Memory B cell (primary cell): ENCODE measurements at regions not wholly inside any gene's neighbourhood (a gene's known extent, or its start where the extent isn't known, plus 50 kb on each side); places are given as distances from the start of the nearest gene placed in this dataset.

Source experiments
- ATAC-seq: fragments of 150-1000 bp; cut with Tn5 transposase; 2 replicates; pipeline ENCODE4 v1.10.0; 2021; ENCODE audit warnings: low read depth, mild to moderate bottlenecking, moderate library complexity
- DNase-seq, 2 donors: peaks; one replicate each; pipeline ENCODE4 v3.0.0; 2022; ENCODE audit warnings: low spot score in 2 of 2
- H3K27ac Mint-ChIP-seq: one replicate; pipeline ENCODE4 v1.8.0; 2022; ENCODE audit warnings: mild to moderate bottlenecking, moderate library complexity, mixed read lengths
- H3K27me3 Mint-ChIP-seq: one replicate; pipeline ENCODE4 v1.8.0; 2022; ENCODE audit warnings: mixed read lengths
- H3K36me3 Mint-ChIP-seq: one replicate; pipeline ENCODE4 v1.8.0; 2022; ENCODE audit warnings: mild to moderate bottlenecking, mixed read lengths
- H3K4me1 Mint-ChIP-seq: one replicate; pipeline ENCODE4 v1.8.0; 2022; ENCODE audit warnings: mixed read lengths
- H3K4me3 Mint-ChIP-seq: one replicate; pipeline ENCODE4 v1.8.0; 2022; ENCODE audit warnings: mild to moderate bottlenecking, moderate library complexity, mixed read lengths
- H3K9me3 Mint-ChIP-seq: one replicate; pipeline ENCODE4 v1.8.0; 2022; ENCODE audit warnings: mixed read lengths

- no peaks in the 10 kb centered on the region for H3K4me1 Mint-ChIP-seq
- H3K4me3 Mint-ChIP-seq = no peak overlapping the region
- H3K27ac Mint-ChIP-seq = no peak overlapping the region
- H3K36me3 Mint-ChIP-seq = no peaks in the 10 kb centered on the region
- no peak for DNase-seq
- H3K27me3 Mint-ChIP-seq = no peaks in the 10 kb centered on the region
- no peaks in the 10 kb centered on the region for H3K9me3 Mint-ChIP-seq
- ATAC-seq = no peak
These were observed 481.4 kb upstream of the KLHL29 start for GRCh38 chr2:22903616-22904015.

- DNase-seq = no peak
- H3K27me3 Mint-ChIP-seq = peaks cover under 1% of the 10 kb centered on the region
- H3K36me3 Mint-ChIP-seq = no peaks in the 10 kb centered on the region
- H3K4me3 Mint-ChIP-seq = no peak overlapping the region
- no peaks in the 10 kb centered on the region for H3K9me3 Mint-ChIP-seq
- no peaks in the 10 kb centered on the region for H3K4me1 Mint-ChIP-seq
- no peak overlapping the region for H3K27ac Mint-ChIP-seq
- ATAC-seq = no peak
These were observed 480.8 kb upstream of the KLHL29 start for GRCh38 chr2:22904126-22904684.

- no peaks in the 10 kb centered on the region for H3K4me1 Mint-ChIP-seq
- ATAC-seq = no peak
These were observed 477.6 kb upstream of the KLHL29 start for GRCh38 chr2:22907330-22907729.

GRCh38 chr2:22912398-22912797, 472.6 kb upstream of the KLHL29 start:
- Mint-ChIP-seq H3K9me3 (no peaks in the 10 kb centered on the region), H3K36me3 (no peaks in the 10 kb centered on the region), H3K27ac (no peak overlapping the region), H3K4me3 (no peak overlapping the region), H3K27me3 (peaks cover 1% of the 10 kb centered on the region), H3K4me1 (no peaks in the 10 kb centered on the region)
- DNase-seq (no peak), ATAC-seq (no peak)

More at GRCh38 chr2:22907330-22907729, 477.6 kb upstream of the KLHL29 start:
- no peaks in the 10 kb centered on the region for H3K36me3 Mint-ChIP-seq
- H3K27ac Mint-ChIP-seq = no peak overlapping the region
- DNase-seq = no peak
- peaks cover 1% of the 10 kb centered on the region for H3K27me3 Mint-ChIP-seq
- no peak overlapping the region for H3K4me3 Mint-ChIP-seq
- no peaks in the 10 kb centered on the region for H3K9me3 Mint-ChIP-seq

- Mint-ChIP-seq H3K4me3 (no peak overlapping the region), H3K27ac (no peak overlapping the region), H3K9me3 (peaks cover 3% of the 10 kb centered on the region), H3K4me1 (no peaks in the 10 kb centered on the region), H3K36me3 (no peaks in the 10 kb centered on the region), H3K27me3 (peaks cover 8% of the 10 kb centered on the region)
- no peak for DNase-seq
- ATAC-seq = no peak
These were observed 455.0 kb upstream of the KLHL29 start for GRCh38 chr2:22929998-22930397.

GRCh38 chr2:22930781-22931180, 454.2 kb upstream of the KLHL29 start:
- Mint-ChIP-seq H3K36me3 (no peaks in the 10 kb centered on the region), H3K9me3 (peaks cover 3% of the 10 kb centered on the region), H3K27me3 (peaks cover 8% of the 10 kb centered on the region), H3K27ac (no peak overlapping the region), H3K4me3 (no peak overlapping the region), H3K4me1 (no peaks in the 10 kb centered on the region)
- ATAC-seq (no peak), DNase-seq (no peak)

GRCh38 chr2:22932288-22932687, 452.7 kb upstream of the KLHL29 start:
- Mint-ChIP-seq H3K4me1 (no peaks in the 10 kb centered on the region), H3K36me3 (no peaks in the 10 kb centered on the region), H3K27ac (no peak overlapping the region), H3K9me3 (peaks cover 3% of the 10 kb centered on the region), H3K4me3 (no peak overlapping the region), H3K27me3 (peaks cover 8% of the 10 kb centered on the region)
- DNase-seq (no peak), ATAC-seq (no peak)

- DNase-seq (no peak), ATAC-seq (no peak)
- peaks cover 2% of the 10 kb centered on the region for H3K27me3 Mint-ChIP-seq
- no peaks in the 10 kb centered on the region for H3K4me1 Mint-ChIP-seq
- no peak overlapping the region for H3K27ac Mint-ChIP-seq
- H3K36me3 Mint-ChIP-seq = no peaks in the 10 kb centered on the region
- no peak overlapping the region for H3K4me3 Mint-ChIP-seq
- peaks cover 3% of the 10 kb centered on the region for H3K9me3 Mint-ChIP-seq
These were observed 450.2 kb upstream of the KLHL29 start for GRCh38 chr2:22934747-22935146.

GRCh38 chr2:22942441-22942840, 442.5 kb upstream of the KLHL29 start:
- Mint-ChIP-seq H3K27me3 (no peaks in the 10 kb centered on the region), H3K36me3 (no peaks in the 10 kb centered on the region), H3K9me3 (no peaks in the 10 kb centered on the region), H3K4me3 (no peak overlapping the region), H3K27ac (no peak overlapping the region), H3K4me1 (no peaks in the 10 kb centered on the region)
- ATAC-seq (no peak), DNase-seq (no peak)

GRCh38 chr2:22944143-22944542, 440.8 kb upstream of the KLHL29 start:
- H3K4me3 Mint-ChIP-seq = no peak overlapping the region
- no peaks in the 10 kb centered on the region for H3K9me3 Mint-ChIP-seq
- no peaks in the 10 kb centered on the region for H3K4me1 Mint-ChIP-seq
- H3K27ac Mint-ChIP-seq = no peak overlapping the region
- no peaks in the 10 kb centered on the region for H3K36me3 Mint-ChIP-seq
- H3K27me3 Mint-ChIP-seq = peaks cover 1% of the 10 kb centered on the region
- no peak for DNase-seq
- no peak for ATAC-seq

- no peak for DNase-seq
- no peaks in the 10 kb centered on the region for H3K9me3 Mint-ChIP-seq
- peaks cover 3% of the 10 kb centered on the region for H3K27me3 Mint-ChIP-seq
- ATAC-seq = no peak
- no peak overlapping the region for H3K27ac Mint-ChIP-seq
- no peak overlapping the region for H3K4me3 Mint-ChIP-seq
- no peaks in the 10 kb centered on the region for H3K4me1 Mint-ChIP-seq
- H3K36me3 Mint-ChIP-seq = no peaks in the 10 kb centered on the region
These were observed 438.4 kb upstream of the KLHL29 start for GRCh38 chr2:22946553-22946952.

GRCh38 chr2:22947741-22948140, 437.2 kb upstream of the KLHL29 start:
- no peaks in the 10 kb centered on the region for H3K4me1 Mint-ChIP-seq
- peaks cover 3% of the 10 kb centered on the region for H3K27me3 Mint-ChIP-seq
- no peaks in the 10 kb centered on the region for H3K36me3 Mint-ChIP-seq
- DNase-seq (no peak), ATAC-seq (no peak)
- no peaks in the 10 kb centered on the region for H3K9me3 Mint-ChIP-seq
- H3K4me3 Mint-ChIP-seq = no peak overlapping the region
- no peak overlapping the region for H3K27ac Mint-ChIP-seq

GRCh38 chr2:22950431-22950830, 434.5 kb upstream of the KLHL29 start:
- no peak overlapping the region for H3K27ac Mint-ChIP-seq
- H3K4me3 Mint-ChIP-seq = no peak overlapping the region
- no peaks in the 10 kb centered on the region for H3K4me1 Mint-ChIP-seq
- no peak for DNase-seq
- no peaks in the 10 kb centered on the region for H3K36me3 Mint-ChIP-seq
- no peaks in the 10 kb centered on the region for H3K9me3 Mint-ChIP-seq
- H3K27me3 Mint-ChIP-seq = peaks cover 3% of the 10 kb centered on the region
- no peak for ATAC-seq

- no peak overlapping the region for H3K27ac Mint-ChIP-seq
- H3K4me1 Mint-ChIP-seq = no peaks in the 10 kb centered on the region
- no peak for ATAC-seq
- no peak overlapping the region for H3K4me3 Mint-ChIP-seq
- DNase-seq = no peak
- no peaks in the 10 kb centered on the region for H3K36me3 Mint-ChIP-seq
- H3K9me3 Mint-ChIP-seq = no peaks in the 10 kb centered on the region
- H3K27me3 Mint-ChIP-seq = peaks cover 3% of the 10 kb centered on the region
These were observed 432.2 kb upstream of the KLHL29 start for GRCh38 chr2:22952656-22953225.

- H3K36me3 Mint-ChIP-seq = no peaks in the 10 kb centered on the region
- no peak overlapping the region for H3K4me3 Mint-ChIP-seq
- no peak for DNase-seq
- no peaks in the 10 kb centered on the region for H3K9me3 Mint-ChIP-seq
- no peaks in the 10 kb centered on the region for H3K4me1 Mint-ChIP-seq
- H3K27me3 Mint-ChIP-seq = no peaks in the 10 kb centered on the region
- no peak overlapping the region for H3K27ac Mint-ChIP-seq
- ATAC-seq = no peak
These were observed 427.5 kb upstream of the KLHL29 start for GRCh38 chr2:22957446-22957845.
